Neural progenitor cell (in vitro differentiated cells): ENCODE measurements at regions not wholly inside any gene's neighbourhood (a gene's known extent, or its start where the extent isn't known, plus 50 kb on each side); places are given as distances from the start of the nearest gene placed in this dataset.

Experiments used
- CTCF ChIP-seq: fragments of 200-600 bp; sonication (generic); IDR thresholded peaks from 2 replicates; pipeline ENCODE4 v1.5.1; 2017; ENCODE audit warnings: antibody characterized with exemption, mild to moderate bottlenecking
- EZH2 ChIP-seq: fragments of 200-600 bp; sonication (generic); IDR thresholded peaks from 2 replicates; pipeline ENCODE4 v1.6.1; 2017; ENCODE audit warnings: antibody characterized with exemption, mild to moderate bottlenecking, moderate library complexity
- EZH2phosphoT487 ChIP-seq: fragments of 200-600 bp; sonication (generic); IDR thresholded peaks from 2 replicates; pipeline ENCODE4 v1.6.1; 2017; ENCODE audit warnings: antibody characterized with exemption

GRCh38 chr7:53252539-53252938 lies 217.1 kb downstream of the POM121L12 start:
- TF ChIP-seq CTCF = no peak
- TF ChIP-seq EZH2 = no peak
- no peak for TF ChIP-seq EZH2phosphoT487
